ENCODE measurements at regions not wholly inside any gene's neighbourhood (a gene's known extent, or its start where the extent isn't known, plus 50 kb on each side); places are given as distances from the start of the nearest gene placed in this dataset.

DNA sequence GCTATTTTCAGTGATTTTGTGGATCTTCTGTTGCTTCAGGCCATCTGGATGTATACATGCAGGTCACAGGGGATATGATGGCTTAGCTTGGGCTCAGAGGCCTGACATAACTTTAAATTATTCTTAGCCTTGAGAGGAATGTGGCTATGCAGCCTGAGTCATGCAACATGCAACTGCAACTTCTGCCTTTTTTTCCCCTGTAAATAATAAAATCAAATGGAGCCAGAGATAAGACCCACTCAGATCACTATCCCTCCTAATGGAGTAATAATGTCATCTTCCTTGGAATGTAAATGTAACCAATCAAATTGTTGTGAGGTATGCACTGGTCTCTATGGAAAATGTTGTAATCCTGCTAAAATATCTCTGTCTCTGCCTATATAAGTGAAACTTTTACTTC lies 54.9 kb downstream of the MAGEB17 start:
- DNase-seq: peak in 2 of 3 donors; percentile 24 to 62

DNA sequence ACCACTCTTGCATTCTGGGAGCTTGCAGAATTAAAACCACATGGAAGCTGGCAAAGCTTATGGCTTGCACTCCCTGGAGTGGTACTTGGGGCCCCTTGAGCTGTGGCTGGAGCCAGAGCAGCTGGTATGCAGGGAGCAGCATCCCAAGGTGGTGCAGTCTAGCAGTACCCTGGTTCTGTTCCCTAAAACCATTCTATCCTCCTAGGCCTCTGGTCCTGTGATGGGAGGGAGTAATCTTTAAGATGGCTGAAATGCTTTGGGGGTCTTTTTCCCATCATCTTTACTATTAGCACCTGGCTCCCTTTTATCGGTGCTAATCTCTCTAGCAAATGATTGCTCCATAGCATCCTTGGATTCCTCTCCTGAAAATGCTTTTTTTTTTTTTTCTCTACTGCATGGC lies 56.1 kb downstream of the MAGEB17 start:
- no peak for DNase-seq

DNA sequence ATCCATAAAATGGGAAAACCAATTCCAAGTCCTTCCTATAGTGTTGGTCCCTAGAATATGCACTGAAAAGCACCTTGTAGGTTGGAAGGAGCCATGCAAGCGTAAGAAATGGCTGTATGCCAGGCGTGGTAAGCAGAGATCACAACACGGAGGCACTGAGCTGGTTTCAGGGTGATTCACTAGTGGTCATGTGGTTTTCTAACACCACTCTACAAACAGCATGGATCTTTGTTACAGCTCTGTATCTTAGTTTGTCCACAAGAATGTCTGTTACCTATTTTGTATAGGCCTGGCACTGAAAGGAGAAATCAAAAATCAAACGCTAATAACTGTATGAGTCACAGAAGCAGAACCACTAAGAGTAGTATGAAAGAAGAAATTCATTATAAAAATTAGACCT lies 71.9 kb downstream of the MAGEB17 start:
- DNase-seq: peak in 1 of 3 donors; percentile 44

DNA sequence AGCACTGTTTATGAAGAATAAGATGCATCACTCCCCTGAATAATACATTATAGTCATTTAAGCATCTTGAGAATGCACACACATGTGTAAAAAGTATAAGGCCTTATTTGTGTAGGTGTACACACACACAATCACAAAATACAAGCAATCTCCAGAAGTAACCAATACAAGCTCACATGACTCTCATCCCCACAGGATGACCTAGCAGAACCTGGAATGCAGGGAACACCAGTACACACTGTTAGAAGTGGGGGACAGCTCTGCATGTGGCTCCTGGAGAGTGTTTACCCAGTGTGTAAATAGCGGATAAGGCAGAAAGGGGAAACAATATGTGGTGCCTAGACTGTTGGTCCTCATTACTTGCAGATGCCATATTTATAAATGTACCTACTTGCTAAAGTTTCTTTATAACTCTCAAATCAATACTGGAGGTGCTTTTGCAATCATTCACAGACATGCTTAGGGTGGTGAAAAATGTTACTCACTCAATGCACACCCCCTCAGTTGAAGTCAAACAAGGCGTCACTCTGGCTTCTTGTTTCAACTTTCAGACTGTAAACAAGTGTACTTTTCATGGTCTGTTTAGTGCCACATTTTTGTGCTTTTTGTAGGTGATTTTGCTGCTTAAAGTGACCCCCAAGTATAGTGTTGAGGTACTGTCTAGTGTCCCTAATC lies 73.1 kb downstream of the MAGEB17 start:
- DNase-seq: no peak

DNA sequence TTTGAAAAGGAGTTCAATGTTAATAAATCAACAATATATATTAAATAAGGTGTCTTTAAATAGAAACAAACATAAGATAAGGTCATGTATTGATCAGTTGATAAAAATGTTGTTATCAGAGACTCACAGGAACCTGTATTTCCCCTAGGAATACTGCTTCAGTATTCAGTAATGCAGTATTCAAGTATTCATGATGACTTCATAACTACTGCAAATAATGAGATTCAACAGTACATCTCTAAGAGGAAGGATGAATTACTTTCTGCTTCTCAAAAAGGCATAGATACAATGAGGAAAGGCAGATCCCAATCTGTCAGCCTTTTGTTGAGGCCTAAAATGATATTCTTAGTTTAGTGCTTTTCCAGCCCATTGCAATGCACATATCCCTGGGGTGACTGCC lies 73.7 kb downstream of the MAGEB17 start:
- DNase-seq: no peak

DNA sequence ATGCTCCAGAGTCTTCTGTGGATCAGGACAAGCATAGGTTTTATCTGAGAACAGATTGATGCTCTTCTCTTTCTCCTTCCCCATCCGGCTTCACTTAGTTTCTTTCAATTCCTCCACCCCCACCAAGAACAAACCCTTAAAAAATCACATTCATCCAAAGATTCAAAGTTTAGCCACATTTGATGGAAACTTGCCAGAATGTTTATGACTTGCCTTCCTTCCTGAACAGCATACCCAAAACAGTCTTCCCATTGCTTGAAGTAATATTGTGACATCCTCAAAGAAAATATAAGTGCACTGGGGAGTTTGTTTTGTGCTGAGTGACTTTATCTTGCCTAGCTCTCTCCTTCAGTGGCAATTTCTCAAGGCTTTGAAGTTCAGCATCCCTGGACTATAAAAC lies 83.0 kb downstream of the MAGEB17 start:
- DNase-seq: peak in 1 of 3 donors; percentile 18

DNA sequence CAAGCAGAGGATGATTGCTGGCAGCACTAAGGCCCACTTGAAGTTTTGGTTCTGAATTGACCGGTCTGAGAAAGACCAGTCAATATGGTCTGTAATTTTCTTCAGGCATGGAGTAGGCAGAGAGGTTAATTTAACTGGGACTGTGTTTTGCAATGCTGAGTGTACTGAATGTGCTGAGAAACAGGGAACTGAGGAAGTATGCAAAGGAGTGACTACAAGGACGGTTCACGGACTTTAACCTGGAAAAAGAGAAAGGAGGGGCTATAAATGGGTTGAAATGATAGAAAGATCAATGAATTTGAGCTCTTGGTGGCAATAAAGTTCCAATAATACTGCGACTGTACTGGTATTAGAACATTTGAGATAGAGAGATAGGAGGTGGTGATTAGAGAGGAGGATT lies 84.5 kb downstream of the MAGEB17 start:
- DNase-seq: no peak

DNA sequence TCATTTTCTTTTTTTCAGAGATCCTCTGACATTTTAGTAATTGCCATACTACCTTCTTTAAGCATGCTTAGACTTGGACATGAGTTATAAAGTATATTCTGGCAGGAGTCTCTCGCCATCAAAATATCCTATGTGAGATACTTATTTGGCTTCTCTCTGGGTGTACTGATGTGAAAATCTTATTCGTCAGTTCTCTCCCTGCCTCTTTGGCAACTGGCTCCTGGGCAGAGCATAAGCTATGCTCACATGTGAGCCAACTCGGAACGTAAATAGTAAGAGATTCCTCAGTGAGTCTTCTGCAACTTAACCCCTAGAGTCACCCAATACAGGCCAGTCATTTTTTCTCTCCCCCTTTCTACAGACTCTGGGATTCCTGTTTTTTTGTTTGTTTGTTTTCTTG lies 91.6 kb downstream of the MAGEB17 start:
- DNase-seq: peak in 2 of 3 donors; percentile 2 to 14

DNA sequence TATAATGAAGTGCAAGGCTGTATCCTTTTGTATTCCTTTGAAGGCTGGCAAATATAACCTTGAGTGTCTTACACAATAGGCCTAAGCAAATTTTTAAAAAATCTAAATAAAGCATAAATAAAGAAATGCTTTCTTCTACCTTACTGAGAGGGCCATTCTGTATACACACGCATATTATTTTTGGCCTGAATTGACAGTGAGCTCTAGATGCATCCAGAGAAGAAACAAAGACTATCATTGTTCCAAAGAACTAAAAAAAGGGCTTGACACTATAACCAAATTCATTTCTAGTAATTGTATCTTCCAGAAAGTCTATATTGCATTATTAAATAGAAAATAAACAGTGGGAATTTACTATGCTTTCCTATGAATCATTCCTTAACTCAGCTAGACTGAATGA lies 100.2 kb downstream of the MAGEB17 start:
- no peak for DNase-seq

DNA sequence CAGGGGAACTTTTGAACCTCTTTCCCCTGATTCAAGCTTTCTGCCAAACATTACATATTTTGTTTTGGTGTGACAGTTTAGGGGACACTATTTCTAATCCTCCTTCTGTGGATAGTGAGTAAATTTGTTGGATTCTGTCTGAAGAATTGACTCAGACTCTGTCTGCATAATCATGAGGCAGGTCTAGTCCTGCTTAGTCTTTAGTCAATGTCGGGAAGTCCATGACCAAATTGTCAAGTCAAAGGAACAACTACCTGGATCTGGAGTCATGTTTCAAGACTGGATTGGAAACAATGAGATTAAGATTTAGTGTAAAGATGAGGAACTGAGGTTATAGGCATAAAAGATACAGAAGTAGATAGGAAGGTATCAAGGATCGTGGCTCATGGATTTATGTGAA lies 100.9 kb downstream of the MAGEB17 start:
- no peak for DNase-seq

DNA sequence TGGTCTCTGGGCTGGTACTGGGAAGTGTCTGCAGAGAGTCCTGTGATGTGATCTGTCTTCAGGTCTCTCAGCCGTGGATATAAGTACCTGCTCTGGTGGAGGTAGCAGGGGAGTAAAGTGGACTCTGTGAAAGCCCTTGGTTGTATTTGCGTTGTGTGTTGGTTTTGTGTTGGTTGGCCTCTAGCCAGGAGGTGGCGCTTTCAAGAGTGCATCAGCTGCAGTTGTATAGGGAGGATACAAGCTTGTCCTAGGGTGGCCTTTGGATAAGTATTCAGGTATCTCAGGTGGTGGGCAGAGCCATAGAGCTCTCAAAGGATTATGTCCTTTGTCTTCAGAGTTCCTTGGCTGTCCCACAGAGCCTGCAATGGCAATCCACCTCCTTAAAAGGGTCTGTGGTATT lies 111.6 kb downstream of the MAGEB17 start:
- no peak for DNase-seq

DNA sequence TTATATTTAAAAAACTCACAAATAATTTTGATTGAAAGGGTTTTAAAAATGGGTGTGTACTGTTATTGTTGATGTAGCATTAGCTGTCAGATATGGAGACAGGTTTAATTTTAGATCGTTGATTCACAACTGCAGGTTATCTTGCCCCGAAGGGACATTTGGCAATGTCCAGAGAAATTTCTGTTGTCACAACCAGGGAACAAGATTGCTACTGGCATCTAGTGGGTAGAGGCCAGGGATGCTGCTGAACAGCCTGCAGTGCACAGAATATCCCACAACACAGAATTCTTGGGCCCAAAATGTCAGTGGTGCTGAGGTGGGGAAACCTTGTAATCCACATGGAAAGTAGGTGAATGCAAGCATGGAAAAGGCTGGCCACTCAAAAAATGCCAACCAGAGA lies 114.9 kb downstream of the MAGEB17 start:
- no peak for DNase-seq

DNA sequence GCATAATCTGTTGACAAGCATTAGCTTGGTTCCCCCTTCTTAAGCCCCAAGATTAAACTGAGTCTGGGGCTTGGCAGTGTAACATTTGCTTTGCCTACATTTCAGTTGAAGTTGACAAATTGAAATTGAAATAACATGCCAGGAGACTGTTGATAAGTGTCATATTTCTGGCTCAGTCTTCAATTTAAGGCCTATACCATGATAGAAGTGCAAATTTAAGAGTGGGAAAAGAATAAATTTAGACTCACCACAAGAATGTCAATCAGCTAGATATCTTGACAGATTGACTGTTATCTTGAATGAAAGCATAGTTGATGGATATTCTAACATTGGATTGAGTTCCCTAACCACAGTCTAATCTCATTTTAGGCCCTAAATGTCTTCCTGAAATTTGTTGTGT lies 117.6 kb downstream of the MAGEB17 start:
- no peak for DNase-seq

DNA sequence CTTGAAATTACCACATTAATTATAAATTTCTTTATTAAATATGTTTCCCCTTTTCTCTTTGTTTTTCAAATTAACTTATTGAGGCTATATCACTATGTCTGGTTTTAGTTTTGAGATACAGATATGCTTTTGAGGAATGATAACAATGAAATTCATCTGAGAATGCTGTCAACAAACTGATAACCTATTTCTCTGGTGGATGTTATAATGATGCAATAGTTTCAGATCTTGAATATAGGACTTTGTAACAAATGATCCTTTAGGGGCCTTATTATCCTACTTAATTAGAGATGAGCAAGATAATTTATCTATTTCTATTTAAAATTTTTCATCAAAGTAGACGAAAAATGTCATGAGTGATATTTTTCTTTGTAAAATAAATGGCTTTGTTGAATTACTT lies 123.7 kb downstream of the MAGEB17 start:
- DNase-seq: no peak

DNA sequence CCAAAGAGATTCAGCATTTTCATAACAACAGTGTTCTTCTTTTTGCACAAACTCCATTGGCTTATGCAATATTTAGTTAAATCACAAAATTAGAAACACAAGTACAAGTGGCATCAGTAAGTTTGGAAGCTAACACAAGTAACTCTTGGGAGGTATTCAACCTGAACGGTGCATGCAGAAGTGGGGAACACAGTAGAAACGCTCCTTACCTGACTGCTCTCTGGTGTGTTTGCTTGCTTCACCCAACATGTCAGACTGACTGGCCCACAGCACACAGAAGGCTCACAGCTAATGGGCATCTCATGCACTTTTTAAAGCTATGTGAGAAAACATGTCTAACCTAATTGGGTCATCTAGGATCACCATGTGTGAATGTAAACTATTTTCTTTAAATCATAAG lies 133.6 kb downstream of the MAGEB17 start:
- DNase-seq: no peak

DNA sequence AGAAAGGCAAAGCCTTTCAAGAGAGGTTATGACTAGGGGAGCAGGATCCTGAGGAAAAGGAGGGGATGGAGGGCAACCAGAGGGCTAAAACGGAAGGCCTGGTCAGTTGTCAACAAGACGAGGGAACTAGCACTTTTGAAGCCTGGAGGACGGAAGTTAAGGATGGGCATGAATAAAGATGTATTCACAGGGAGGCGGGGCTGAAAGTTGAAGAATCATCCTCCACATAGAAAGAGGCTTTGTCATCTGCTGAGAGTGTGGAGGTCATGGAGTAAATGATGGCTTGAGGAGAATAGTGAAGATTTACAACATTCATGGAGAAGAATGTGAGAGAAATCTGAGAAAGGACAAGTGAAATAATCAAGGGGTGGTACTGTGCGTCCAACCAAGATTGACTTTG lies 137.5 kb downstream of the MAGEB17 start:
- DNase-seq: no peak

DNA sequence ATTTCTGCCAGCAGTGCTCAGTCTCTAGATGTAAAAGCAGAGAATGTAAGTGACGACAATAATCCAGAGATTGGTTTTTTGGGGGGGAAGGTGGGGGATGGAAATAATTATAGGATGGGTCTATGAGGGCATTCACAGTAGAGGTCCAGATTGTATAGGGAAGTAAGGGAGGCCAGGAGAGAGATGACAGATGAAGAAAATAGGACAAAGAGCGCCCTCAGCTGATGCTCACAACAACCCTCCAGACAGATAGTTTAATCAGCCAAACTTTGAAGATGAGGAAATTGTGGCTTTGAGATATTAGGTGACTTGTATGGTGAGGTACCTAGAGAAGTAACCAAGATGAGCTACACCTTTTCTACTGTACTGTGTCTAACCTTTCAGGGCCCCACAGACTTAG lies 137.9 kb downstream of the MAGEB17 start:
- no peak for DNase-seq

DNA sequence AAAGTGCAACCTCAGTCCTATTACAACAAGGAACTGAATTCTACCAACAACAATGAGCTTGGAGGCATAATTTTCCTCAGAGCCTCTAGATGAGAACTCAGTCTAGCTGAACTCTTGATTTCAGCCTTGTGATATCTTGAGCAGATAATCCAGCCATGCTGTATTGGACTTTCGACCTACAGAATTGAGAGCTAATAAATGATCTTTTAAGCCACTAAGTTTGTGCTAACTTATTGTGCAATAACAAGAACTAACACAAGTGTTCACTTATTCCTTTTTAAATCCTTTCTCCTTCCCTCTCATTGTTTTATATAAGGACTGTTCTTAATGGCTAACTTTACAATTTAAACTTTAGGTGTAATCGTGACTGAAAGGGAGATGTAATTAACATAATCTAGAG lies 140.7 kb downstream of the MAGEB17 start:
- no peak for DNase-seq

DNA sequence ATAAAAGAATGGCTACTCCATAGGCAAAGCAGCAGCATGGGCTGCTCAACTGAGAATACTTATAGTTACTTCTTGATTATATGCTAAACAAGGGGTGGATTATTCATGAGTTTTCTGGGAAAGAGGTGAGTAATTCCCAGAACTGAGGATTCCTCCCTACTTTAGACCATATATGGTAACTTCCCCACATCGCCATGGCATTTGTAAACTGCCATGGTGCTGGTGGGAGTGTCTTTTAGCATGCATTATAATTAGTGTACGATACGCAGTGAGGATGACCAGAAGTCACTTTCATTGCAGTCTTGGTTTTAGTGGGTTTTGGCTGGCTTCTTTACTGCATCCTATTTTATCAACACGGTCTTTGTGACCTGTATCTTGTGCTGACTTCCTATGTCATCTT lies 141.5 kb downstream of the MAGEB17 start:
- no peak for DNase-seq

DNA sequence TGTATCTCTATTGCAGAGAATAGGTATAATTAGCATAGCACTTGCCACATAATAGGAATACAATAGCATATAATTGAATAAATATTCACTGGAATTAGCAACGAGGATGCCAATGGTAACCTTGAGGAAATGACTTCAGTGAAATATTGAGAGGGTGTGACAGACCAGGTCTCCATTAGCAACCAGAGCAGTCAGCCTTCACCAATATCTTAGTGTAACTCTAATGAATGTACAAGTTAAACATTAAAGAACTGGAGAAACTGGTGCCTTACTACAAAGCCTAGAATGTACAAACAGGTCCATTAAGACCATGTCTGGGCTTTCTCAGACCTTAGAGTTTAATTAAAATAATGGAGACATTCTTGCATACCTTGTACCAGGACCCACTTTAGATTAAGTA lies 143.0 kb downstream of the MAGEB17 start:
- no peak for DNase-seq

DNA sequence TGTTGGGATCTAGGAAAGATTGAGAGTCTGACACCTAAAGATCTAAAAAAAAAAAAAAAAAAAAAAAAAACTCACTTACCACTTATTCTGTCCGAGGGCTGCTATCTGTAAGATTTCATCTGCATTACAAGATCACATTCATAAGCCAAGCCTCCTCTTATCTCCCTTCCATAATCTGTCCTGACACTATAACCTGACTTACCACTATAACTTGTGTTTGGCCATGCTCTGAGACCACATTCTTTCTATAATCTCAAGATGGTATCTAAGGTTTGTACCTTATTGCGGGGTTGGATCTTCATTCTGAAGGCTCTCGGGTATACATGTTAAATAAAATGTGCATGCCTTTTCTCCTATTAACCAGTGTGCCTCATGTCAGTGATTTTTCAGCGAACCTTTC lies 144.4 kb downstream of the MAGEB17 start:
- no peak for DNase-seq

DNA sequence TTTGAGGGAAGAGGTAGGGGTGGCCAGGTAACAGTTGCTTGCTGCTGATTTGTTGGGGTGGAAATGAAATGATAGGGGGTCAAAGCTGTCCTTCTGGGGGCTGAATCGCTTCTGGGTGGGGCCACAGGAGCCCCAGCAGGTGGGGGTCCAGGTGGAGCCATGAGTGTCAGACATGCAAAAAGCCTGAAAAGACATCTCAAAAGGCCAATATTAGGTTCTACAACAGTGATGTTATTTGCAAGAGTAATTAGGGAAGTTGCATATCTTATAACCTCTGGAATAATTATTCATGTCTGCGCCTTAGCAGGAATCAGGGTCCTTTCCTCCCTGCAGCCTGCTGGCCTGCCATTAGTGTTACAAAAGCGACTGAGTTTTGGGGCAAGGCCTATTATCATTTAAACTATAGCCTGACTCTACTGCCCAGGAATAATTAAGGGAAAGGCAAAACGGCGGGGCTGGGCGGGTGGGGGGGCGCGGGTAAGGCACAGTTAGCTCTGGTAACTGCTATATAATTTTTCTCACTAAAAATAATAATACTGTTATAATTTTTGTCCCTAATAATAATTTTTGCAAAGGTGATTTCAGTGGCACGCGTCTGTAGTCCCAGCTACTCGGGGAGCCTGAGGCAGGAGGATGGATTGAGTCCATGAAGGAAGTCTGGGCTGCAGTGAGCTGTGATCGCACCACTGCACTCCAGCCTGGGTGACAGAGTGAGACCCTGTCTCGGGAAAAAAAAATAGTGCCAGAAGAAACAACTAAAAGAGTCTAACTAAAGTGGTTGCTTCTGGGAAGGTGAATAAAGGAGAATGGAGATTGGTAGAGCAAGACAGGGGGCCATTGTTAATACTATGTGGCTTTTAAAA lies 145.7 kb downstream of the MAGEB17 start:
- DNase-seq: no peak

DNA sequence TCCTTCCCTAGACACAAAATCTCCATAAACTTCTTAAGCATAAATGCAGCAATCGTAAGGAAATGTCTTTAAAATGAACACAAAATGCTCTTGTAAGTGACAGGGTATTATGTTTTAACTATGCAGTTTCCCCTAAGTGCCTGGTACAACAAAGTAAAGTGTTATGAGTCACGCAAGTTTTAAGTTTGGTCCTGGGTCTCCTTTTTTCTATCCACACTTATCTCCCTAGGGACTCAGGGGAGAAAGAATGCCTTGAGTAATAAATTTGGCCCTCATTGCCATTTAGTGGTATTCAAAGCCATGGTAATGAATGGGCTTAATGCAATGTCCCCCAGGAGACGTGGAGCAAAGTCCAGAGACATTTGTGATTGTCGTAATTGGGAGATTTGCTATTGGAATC lies 149.1 kb downstream of the MAGEB17 start:
- no peak for DNase-seq

DNA sequence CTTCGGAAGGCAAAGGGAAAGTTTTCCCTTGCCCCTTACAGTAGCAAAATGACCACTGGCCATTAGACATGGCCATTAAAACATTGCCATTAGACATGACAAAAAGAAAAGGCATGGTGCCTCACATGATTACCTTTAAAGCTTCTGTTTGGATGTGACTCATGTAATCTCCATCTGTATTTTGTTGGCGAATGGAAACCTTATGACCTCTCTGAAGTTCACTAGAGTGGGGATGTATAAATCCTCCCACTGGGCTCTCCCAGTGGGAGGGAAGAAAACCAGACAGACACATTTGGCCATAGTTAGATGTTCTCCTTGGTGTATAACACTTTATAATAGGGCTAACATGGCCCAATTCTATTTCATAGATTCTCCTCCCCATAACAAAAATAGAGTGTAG lies 152.6 kb downstream of the MAGEB17 start:
- no peak for DNase-seq
